Ishikawa (cell line): ENCODE measurements at regions not wholly inside any gene's neighbourhood (a gene's known extent, or its start where the extent isn't known, plus 50 kb on each side); places are given as distances from the start of the nearest gene placed in this dataset.

ENCODE experiments used
- EP300 ChIP-seq: IDR thresholded peaks from 2 replicates; pipeline ENCODE4 v1.6.1; 2012; ENCODE audit warnings: borderline replicate concordance
- TAF1 ChIP-seq: IDR thresholded peaks from 2 replicates; pipeline ENCODE4 v1.6.1; 2012; ENCODE audit warnings: low read depth, mild to moderate bottlenecking

- TF ChIP-seq EP300 (no peak), TAF1 (no peak)
Observed at GRCh38 chr13:75913925-75914324, 277.8 kb downstream of the LMO7 start.
